Omental fat pad (tissue), 3 donors: ENCODE measurements at regions not wholly inside any gene's neighbourhood (a gene's known extent, or its start where the extent isn't known, plus 50 kb on each side); places are given as distances from the start of the nearest gene placed in this dataset.

ENCODE experiments used
- ATAC-seq: fragments of 150-250 bp; one replicate; pipeline ENCODE4 v1.9.1; 2016; ENCODE audit warnings: mild to moderate bottlenecking, moderate library complexity; ENCODE audit not compliant: low FRiP score
- DNase-seq: peaks from one replicate; pipeline ENCODE4 v3.0.0-alpha.2; 2019; ENCODE audit warnings: low spot score
- CTCF ChIP-seq, 3 donors: fragments of 450-650 bp; IDR thresholded peaks; one replicate each; pipeline ENCODE4 v1.5.1; 2016 to 2017; ENCODE audit warnings: antibody characterized with exemption in 3 of 3, mild to moderate bottlenecking in 3 of 3, moderate library complexity in 2 of 3

- TF ChIP-seq CTCF (IDR thresholded peaks at IDR 0.05): no peak
- DNase-seq (no peak), ATAC-seq (no peak)
Observed at GRCh38 chr18:4573735-4574134, 118.6 kb upstream of the DLGAP1 start.

GRCh38 chr18:4557502-4557901, 102.4 kb upstream of the DLGAP1 start:
- ATAC-seq (no peak), DNase-seq (no peak)
- TF ChIP-seq CTCF (IDR thresholded peaks at IDR 0.05): no peak

- DNase-seq: no peak
- ATAC-seq: no peak
- no peak for TF ChIP-seq CTCF (IDR thresholded peaks at IDR 0.05)
Observed at GRCh38 chr18:4551001-4551360, 95.9 kb upstream of the DLGAP1 start.

GRCh38 chr18:4549164-4549872, 94.2 kb upstream of the DLGAP1 start:
- no peak for ATAC-seq
- TF ChIP-seq CTCF (IDR thresholded peaks at IDR 0.05): no peak
- no peak for DNase-seq

GRCh38 chr18:4547126-4547525, 92.0 kb upstream of the DLGAP1 start:
- DNase-seq (no peak), ATAC-seq (no peak)
- no peak for TF ChIP-seq CTCF (IDR thresholded peaks at IDR 0.05)

GRCh38 chr18:4544142-4544541, 89.0 kb upstream of the DLGAP1 start:
- ATAC-seq (no peak), DNase-seq (no peak)
- no peak for TF ChIP-seq CTCF (IDR thresholded peaks at IDR 0.05)

- no peak for TF ChIP-seq CTCF (IDR thresholded peaks at IDR 0.05)
- no peak for DNase-seq
- ATAC-seq: no peak
Observed at GRCh38 chr18:4543711-4544110, 88.6 kb upstream of the DLGAP1 start.
